Lower leg skin (tissue), 4 donors: ENCODE measurements at regions not wholly inside any gene's neighbourhood (a gene's known extent, or its start where the extent isn't known, plus 50 kb on each side); places are given as distances from the start of the nearest gene placed in this dataset.

Experiments
- DNase-seq, 2 donors: peaks; one replicate each; pipeline ENCODE4 v3.0.0-alpha.2; 2019; ENCODE audit warnings: low spot score in 2 of 2
- H3K4me3 ChIP-seq: fragments of 200-600 bp; sonication (generic); 2 replicates; pipeline ENCODE4 v1.5.1; 2017; ENCODE audit warnings: mild to moderate bottlenecking, low read depth; ENCODE audit not compliant: poor library complexity, severe bottlenecking
- POLR2A ChIP-seq, 2 donors: fragments of 450-650 bp; IDR thresholded peaks; one replicate each; pipeline ENCODE4 v1.6.1; 2016 to 2017; ENCODE audit warnings: antibody characterized with exemption in 2 of 2, mild to moderate bottlenecking in 1 of 2, moderate library complexity in 1 of 2
- WGBS, 2 donors: methylation state at CpG; one replicate each; pipeline ENCODE4 v1.1.5; 2018; 5-methylcytosine and 5-hydroxymethylcytosine counted together
- intact Hi-C: fragments of 100-400 bp; cut with DNase I; formaldehyde crosslinking; loops from one replicate; pipeline ENCODE4 v1.15.0; 2023; ENCODE audit warnings: low total_unique reads
- TF ChIP-seq, protein P1 (sequence below), 3 donors: fragments of 450-650 bp; IDR thresholded peaks; one replicate each; pipeline ENCODE4 v1.5.1; 2016; ENCODE audit warnings: antibody characterized with exemption in 3 of 3, mild to moderate bottlenecking in 3 of 3, moderate library complexity in 2 of 3

DNA sequence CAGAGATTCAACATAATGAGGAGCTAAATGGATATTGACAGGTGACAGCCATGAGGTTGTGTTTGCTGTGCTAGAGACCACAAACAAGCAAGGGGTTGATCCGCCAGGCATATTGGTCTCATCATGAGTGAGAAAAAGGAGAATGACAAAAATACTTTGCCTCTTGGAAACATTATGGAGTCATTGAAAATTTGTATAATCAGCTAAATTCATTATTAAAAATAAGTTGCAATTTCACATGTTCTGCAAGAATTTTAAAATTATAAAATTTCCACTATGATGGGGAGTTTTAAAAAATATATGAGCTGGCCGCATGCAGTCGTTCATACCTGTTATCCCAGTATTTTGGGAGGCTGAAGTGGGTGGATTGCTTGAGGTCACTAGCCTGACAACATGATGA is 912.3 kb upstream of the SLC35B3 start:
- no peak for TF ChIP-seq POLR2A (IDR thresholded peaks at IDR 0.05)
- TF ChIP-seq, protein P1, sequence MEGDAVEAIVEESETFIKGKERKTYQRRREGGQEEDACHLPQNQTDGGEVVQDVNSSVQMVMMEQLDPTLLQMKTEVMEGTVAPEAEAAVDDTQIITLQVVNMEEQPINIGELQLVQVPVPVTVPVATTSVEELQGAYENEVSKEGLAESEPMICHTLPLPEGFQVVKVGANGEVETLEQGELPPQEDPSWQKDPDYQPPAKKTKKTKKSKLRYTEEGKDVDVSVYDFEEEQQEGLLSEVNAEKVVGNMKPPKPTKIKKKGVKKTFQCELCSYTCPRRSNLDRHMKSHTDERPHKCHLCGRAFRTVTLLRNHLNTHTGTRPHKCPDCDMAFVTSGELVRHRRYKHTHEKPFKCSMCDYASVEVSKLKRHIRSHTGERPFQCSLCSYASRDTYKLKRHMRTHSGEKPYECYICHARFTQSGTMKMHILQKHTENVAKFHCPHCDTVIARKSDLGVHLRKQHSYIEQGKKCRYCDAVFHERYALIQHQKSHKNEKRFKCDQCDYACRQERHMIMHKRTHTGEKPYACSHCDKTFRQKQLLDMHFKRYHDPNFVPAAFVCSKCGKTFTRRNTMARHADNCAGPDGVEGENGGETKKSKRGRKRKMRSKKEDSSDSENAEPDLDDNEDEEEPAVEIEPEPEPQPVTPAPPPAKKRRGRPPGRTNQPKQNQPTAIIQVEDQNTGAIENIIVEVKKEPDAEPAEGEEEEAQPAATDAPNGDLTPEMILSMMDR (IDR thresholded peaks at IDR 0.05) = no peak
- DNase-seq = no peak
- no peak overlapping the region for H3K4me3 ChIP-seq
- WGBS, 2 donors = 87 to 98% methylated on average over 3 of the region's 3 CpGs
- intact Hi-C loops = no loop called here

DNA sequence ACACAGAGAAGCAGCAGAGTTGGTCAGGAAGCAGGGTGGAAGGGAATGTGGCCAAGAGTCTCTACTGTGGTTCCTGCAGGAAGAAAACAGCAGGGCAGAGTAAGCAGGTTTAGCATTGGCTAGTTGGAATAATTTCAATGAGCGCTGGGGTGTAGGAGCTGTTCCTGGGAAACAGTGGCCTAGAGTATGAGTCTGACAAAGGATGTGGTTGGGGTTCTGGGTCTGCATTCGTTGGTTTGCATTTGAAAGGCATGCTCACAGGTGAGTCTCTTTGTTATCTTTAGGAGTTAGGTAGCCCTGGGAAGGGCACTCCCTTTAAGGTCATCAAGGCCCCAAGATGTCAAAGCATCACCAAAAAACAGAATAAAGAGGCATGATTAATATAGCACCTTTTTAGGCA is 911.6 kb upstream of the SLC35B3 start:
- intact Hi-C loops = no loop called here
- WGBS, 2 donors = 78 to 93% methylated on average over 2 of the region's 2 CpGs
- no peak overlapping the region for H3K4me3 ChIP-seq
- TF ChIP-seq, protein P1 (IDR thresholded peaks at IDR 0.05) = no peak
- no peak for TF ChIP-seq POLR2A (IDR thresholded peaks at IDR 0.05)
- DNase-seq = no peak

DNA sequence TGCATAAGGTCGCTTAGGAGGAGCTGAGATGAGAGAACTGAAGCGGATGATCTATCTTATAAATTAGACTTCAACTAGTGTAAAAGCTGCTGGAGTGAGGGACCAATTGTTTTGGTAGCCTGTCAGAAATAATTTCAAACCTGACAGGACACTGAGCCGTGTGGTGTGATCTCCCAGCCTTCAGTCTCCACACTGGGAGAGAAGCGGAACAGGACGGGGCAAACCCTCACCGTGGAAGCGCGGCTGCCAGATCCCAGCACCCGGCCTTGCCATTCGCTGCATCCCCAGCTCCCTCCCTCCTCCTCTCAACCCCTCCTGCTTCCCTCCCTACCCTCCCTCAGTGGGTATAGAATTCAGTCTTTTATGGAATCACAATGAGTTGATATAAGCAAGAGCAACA is 900.1 kb upstream of the SLC35B3 start:
- no peak overlapping the region for H3K4me3 ChIP-seq
- WGBS, 2 donors = 90 to 92% methylated on average over 10 of the region's 10 CpGs
- no peak for DNase-seq
- intact Hi-C loops = no loop called here
- TF ChIP-seq POLR2A (IDR thresholded peaks at IDR 0.05) = no peak
- TF ChIP-seq, protein P1 (IDR thresholded peaks at IDR 0.05) = no peak

DNA sequence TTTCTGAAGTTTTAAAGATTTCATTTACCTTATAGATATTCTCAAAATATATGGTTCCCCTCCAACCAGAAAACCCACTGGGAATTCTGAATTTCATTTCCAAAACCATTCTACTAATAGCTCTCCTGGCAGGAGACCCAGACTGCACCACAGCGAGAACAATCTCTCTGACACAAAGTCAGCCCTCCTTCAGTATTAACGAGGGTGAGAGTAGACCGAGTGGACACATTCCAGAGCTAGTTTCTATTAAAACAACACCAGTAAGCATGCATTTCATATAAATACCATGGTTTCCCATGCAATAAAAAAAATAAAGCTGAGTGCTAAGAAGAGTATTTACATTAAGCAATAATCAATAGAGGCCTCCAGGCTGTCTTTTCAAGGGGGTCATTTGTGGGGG is 899.6 kb upstream of the SLC35B3 start:
- intact Hi-C loops = no loop called here
- 52 to 62% methylated on average over 3 of the region's 3 CpGs for WGBS, 2 donors

DNA sequence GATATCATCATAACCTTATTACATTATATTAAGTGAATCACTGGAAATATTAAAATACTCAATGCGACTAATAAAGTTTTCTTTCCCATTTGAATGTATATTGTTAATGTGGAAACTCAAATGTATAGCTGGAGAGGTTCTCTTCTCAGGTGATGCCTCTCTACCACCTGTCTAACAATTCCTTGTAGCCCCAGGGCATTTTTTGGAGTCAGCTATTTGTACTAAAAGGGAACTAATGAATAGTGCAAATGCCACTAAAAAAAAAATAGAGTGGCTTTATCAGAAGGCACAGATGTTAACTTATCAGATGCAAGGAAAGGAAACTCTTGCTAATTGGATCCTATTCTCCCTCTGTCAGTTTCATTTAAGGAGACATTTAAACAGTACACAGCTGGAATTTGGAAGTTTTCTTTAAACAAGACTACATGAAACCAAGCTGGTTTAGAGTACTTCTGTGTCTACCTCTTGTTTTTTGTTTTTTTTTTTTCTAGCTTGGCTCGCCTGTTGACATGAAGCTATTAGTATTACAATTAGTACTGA is 897.0 kb upstream of the SLC35B3 start:
- TF ChIP-seq, protein P1 (IDR thresholded peaks at IDR 0.05) = no peak
- no peak for TF ChIP-seq POLR2A (IDR thresholded peaks at IDR 0.05)
- no peak overlapping the region for H3K4me3 ChIP-seq
- intact Hi-C loops = no loop called here
- 88 to 91% methylated on average over 2 of the region's 2 CpGs for WGBS, 2 donors
- no peak for DNase-seq

More for the DNA sequence above, 899.6 kb upstream of the SLC35B3 start:
- no peak for DNase-seq
- TF ChIP-seq POLR2A (IDR thresholded peaks at IDR 0.05) = no peak
- TF ChIP-seq, protein P1 (IDR thresholded peaks at IDR 0.05) = no peak
- no peak overlapping the region for H3K4me3 ChIP-seq

DNA sequence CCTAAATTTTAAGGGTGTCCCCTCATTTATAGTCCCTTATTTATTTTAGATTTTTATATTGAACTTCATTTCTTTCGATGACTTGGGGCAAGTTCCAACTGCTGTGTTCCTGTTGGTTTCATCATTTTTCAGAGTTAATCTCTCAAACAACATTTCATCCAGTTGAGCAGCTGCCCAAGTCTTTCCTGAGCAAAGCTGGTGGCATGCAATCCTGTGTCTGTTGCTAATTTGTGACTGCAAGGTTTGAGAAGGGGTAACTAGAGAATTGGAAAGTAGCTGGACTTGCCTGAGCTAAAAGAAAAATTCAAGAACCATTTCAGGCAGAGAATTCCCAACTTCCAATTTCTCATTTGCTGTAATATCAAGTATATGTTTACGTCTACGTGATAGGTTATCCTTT is 881.5 kb upstream of the SLC35B3 start:
- TF ChIP-seq, protein P1 (IDR thresholded peaks at IDR 0.05) = no peak
- no peak for TF ChIP-seq POLR2A (IDR thresholded peaks at IDR 0.05)
- 78 to 87% methylated on average over 3 of the region's 3 CpGs for WGBS, 2 donors
- no peak for DNase-seq
- intact Hi-C loops = no loop called here
- H3K4me3 ChIP-seq = no peak overlapping the region
